ENCODE measurements at regions not wholly inside any gene's neighbourhood (a gene's known extent, or its start where the extent isn't known, plus 50 kb on each side); places are given as distances from the start of the nearest gene placed in this dataset.

GRCh38 chr15:81987628-81988027 is 58.2 kb downstream of the MEX3B start:
- no peak for DNase-seq

- DNase-seq = no peak
Measured at GRCh38 chr15:81983497-81983896, 62.3 kb downstream of the MEX3B start.

DNA sequence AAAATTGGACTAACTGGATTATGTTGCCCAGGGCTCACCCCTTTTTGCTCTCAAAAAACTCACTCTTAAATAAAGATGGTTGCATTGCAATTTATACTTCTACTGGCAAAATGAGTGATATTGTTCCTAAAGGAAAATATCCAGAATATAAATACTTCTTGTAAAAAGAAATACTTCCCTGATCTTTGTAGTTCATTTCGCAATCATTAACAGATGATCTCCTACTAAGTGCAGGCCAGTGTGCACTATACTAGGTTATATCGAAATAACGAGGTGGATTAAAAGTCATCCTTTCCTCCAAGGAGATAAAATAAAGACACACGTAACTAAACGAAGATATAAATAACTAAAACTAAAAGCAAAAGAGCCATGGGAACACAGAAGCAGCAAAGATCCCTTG is 63.0 kb downstream of the MEX3B start:
- no peak for DNase-seq

GRCh38 chr15:81981908-81982307 is 63.9 kb downstream of the MEX3B start:
- peak; percentile 18 for DNase-seq

DNA sequence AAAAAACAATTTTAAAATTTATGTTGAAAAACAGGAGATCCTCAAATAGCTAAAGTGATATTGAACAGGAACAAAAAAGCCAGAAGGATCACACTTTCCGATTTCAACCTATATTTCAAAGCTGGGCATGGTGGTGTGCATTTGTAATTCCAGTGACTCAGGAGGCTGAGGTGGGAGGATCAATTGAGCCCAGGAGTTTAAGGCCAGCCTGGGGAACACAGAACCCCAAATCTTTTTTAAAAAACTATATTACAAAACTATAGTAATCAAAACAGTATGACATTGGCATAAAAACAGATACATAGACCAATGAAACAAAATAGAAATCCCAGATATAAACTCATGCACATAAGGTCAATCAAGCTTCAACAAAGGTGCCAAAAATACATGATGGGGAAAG is 68.4 kb downstream of the MEX3B start:
- DNase-seq = no peak

DNA sequence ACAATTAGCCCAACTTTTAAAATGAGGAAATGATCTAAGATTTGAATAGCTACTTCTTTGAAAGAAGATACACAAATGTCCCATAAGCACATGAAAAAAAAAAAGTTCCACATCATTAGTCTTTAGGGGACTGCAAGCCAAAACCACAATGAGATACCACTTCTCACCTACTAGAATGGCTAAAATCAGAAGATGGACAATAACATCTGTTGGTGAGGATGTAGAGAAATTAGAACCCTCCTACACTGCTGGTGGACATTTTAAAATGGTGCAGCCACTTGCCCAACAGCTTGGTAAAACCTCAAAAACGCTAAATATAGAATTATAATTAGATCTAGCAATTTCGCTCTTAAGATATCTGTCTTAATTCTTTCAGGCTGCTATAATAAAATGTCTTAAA is 77.1 kb downstream of the MEX3B start:
- DNase-seq = no peak

GRCh38 chr15:81966631-81967030 is 79.2 kb downstream of the MEX3B start:
- DNase-seq = no peak

DNA sequence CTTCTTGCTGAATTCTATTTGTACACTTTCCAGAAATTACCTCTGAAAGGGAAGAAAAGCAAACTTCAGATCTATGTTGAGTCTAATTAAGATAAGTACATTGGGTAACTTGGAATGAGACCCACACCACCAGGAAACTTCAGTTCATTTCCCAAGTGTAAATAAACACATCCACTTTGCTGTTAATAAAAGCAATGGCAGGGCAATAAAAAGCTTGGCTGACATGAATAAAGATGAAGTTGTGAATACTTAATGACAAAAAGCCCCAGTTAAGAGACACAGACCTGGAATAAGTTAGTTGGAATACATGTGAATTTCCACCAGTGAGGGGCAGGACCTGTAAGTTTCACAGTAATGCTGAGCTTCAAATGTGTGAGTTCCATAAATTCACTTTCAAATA is 83.3 kb downstream of the MEX3B start:
- DNase-seq = no peak

- no peak for DNase-seq
Measured at GRCh38 chr15:81959196-81959595, 86.6 kb downstream of the MEX3B start.

GRCh38 chr15:81957698-81958097 is 88.1 kb downstream of the MEX3B start:
- DNase-seq = no peak

DNA sequence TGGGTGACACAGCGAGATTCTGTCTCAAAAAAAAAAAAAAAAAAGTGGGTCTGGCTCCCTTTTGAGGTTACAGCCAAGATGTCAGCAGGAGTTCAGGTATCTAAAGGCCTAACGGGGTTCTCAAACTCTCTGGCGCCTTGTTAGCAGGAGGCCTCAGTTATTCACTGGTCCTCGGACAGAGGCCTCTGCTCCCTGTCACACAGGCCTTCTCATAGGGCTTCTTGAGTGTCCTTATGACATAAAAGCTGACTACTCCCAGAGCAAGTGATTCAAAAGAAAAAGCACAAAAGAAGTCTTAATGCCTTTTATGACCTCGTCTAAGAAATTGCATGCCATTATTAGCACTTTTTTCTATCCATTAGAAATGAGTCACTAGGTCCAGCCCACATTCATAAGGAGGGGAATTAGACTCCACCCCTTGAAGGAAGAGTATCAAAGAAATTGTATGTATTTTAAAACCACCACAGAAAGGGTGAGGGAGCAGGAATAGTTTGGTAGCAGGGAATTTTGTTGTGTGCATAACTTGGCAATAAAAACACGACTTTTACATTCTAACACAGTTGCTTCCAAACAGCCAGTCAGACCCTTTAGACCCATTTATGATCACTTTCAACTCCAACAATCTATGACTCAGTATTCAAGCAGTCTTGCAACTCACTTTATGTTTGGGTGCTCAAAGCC is 90.3 kb downstream of the MEX3B start:
- DNase-seq = no peak

- DNase-seq = no peak
Measured at GRCh38 chr15:81954158-81954783, 91.5 kb downstream of the MEX3B start.

GRCh38 chr15:81950841-81951414 is 94.9 kb downstream of the MEX3B start:
- DNase-seq = no peak

DNA sequence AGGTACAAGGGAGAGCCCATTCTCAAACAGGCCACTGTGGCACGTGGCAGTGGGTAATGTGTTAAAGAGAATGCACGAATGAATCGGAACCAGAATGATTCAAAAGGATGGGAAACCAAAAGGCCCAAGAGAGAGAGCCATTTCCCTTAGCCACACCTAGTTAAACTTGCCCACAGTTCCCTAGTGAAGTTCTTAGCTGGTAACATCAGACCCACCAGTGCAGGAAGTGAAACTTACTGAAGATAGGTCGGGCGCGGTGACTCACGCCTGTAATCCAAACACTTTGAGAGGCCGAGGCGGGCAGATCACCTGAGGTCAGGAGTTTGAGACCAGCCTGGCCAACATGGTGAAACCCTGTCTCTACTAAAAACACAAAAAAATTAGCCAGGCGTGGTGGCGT is 97.1 kb downstream of the MEX3B start:
- no peak for DNase-seq

DNA sequence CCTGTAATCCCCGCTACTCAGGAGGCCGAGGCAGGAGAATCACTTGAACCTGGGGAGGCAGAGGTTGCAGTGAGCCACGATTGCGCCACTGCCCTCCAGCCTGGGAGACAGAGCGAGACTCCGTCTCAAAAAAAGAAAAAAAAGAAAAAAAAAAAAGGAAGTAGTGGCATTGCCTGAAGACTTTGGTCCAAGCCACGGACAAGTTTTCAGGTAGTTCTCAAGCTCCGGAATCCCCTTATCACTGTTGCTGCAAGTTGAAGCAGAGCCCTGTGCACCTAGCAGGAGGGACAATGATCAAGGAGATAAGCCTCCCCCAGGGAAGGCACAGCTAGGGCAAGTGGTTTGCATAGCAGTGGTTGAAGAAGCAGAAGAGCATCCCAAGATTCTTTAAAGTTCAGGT is 97.6 kb downstream of the MEX3B start:
- DNase-seq = no peak

GRCh38 chr15:81947548-81947947 is 98.3 kb downstream of the MEX3B start:
- DNase-seq = no peak

DNA sequence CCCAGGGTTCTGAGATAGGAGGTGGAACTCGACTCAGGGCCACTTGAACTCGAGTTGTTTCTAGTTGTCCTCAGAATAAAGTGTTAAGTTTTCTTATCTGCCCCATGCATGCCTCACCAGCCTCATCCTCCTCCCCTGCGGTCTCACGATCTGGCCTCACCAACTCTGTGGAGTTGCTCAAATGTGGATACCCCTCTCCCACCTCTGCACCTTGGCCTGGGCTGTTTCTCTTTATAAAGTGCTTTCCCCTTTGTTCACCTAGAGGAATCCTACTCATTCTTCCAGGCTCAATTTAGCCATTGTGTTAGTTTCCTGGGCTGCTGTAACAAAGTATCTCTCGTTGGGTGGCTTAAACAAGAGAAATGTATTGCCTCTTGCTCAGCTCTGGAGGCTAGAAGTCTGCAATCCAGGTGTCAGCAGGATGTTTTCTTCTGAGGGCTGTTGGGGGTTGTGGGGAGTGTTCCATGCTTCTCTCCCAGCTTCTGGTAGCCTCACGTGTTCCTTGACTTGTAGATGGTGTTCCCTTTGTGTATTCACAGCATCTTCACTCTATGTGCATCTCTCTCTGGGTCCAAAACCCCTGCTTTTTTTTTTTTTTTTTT is 100.7 kb downstream of the MEX3B start:
- no peak for DNase-seq

- no peak for DNase-seq
Measured at GRCh38 chr15:81942655-81943195, 103.1 kb downstream of the MEX3B start.

GRCh38 chr15:81942157-81942556 is 103.7 kb downstream of the MEX3B start:
- no peak for DNase-seq

- no peak for DNase-seq
Measured at GRCh38 chr15:81941479-81941878, 104.3 kb downstream of the MEX3B start.

DNA sequence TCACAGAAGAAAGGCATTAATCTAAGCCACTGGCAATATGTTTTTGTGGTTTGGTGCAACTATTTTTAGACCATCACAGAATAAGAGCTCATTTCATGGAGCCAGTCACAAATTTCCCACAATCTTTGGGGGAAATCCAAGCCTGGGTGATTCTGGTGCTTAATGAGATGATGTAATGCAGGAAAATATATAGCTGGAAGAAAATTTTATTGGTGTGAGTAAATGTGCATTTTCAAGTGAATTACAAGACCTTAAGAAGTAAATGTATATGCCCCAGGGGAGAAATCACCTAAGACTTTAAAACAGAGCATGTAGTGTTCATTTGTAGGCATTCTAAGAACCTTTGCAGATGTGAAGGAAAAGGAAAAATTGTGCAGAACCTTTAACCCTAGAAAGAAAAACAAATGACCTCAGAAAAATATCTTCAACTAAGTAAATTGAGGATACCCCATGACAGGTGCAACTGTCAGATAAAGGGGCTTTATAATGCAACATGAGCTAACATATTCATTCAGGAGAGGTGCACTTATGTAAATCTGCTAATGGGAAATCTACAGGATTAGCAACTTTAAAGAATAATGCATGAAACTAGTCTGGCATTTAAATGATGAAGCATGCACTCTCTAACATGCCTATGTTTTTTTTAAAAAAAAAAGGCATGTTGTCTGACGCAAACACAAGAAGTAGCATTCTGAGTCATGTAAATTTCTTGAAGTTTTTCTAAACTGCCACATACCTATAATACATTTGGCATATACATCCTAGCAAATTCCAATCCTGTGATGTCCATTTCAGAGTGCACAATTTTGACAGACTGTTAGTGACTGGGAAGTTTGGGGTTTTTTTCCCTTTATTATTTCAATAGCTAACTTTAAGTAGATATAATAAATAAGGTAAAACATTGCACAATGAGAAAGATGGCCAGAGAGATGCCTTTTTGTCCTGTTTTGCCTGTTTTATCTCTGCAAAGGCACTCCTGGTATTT is 105.1 kb downstream of the MEX3B start:
- peak; percentile 54 for DNase-seq

DNA sequence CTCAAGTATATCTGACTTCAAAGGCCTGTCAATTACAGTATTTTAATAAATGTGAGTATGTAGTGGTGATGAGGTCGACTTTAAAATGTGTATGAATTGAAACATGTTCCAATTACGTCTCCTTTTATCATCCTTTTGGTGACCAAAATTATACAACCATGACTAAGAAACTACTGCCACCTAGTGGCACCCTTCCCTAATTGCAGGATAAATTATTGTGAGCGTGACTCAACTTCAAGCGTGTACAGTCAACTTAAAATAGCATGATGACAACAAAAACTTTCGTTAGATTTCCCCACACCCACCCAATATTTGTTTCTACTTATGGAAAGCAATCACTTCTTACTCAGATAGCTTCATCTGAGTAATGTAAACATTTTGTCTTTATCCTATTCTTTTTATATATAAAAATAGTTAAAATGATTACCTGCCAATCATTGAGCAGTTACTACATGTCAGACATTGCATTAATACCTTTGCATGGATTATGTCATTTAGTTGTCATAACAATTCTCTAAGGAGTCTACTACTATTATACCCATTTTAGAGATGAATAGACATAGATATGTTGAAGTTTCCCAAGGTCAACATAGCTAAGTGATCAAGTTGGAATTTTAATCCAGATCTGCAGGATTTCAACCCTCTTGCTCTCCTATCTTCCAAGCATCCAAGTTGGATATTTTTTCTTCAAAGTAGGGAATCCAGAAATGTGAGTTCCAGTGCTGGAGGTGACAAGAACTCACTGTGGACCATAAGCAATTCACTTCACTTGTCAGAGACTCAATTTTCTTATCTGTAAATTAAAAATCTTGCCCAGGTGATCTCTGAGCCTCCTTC is 106.0 kb downstream of the MEX3B start:
- DNase-seq = no peak

Data from right hindlimb (tissue), 1 donor.